ENCODE measurements at regions not wholly inside any gene's neighbourhood (a gene's known extent, or its start where the extent isn't known, plus 50 kb on each side); places are given as distances from the start of the nearest gene placed in this dataset.

DNA sequence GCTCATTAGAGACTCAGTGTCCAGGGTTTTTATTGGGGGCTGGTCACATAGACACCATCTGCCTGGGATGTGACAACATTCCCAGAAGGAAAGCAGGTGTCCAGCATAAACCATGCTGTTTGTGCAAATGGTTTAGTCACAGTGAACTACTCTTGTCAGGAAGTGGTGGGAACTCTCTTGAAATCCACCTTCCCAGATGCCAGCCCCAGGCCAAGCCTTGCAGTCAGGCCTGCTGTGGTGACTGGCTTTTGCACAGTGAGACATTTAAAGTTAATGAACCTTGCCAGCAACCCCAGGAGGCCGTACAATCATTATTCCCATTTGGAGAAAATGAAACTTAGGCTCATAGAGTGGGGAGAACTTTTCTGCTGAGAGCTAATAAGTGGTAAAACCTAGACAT, 242.5 kb upstream of the KCNG1 start:
- DNase-seq: no peak

DNA sequence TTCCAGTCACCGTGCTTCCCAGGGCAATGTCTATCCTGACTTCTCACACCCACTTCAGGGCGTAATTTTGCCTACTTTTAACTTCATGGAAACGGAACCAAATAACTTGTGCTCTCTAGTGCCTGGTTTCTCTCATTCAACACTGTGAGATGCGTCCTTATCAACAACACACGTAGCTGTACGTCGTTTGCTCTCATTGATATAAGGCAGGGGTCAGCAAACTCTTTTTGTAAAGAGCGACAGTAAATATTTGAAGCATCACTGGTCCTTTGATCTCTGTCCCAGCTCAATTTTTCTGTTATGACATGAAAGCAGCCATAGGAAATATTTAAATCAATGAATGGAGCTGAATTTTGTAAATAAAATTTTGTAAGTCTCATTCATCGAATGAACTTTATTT, 239.3 kb upstream of the KCNG1 start:
- DNase-seq: no peak

DNA sequence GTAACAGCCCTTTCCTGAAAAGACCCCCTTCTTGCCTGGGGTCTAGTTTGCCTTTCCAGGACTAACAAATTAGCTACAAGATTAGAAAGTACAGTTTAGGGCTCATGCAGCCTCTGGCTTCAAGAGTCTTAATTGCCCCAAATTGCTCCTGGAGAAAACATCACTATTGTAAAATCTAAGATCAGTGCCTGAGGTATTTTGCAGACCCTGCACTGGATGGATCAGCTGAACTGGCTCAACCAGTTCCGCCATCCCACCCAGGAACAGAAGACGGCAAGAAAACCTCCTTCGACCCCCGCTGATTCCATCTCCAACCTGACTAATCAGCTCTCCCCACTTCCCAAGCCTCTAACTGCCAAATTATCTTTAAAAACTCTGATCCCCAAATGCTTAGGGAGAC, 236.5 kb upstream of the KCNG1 start:
- no peak for DNase-seq

DNA sequence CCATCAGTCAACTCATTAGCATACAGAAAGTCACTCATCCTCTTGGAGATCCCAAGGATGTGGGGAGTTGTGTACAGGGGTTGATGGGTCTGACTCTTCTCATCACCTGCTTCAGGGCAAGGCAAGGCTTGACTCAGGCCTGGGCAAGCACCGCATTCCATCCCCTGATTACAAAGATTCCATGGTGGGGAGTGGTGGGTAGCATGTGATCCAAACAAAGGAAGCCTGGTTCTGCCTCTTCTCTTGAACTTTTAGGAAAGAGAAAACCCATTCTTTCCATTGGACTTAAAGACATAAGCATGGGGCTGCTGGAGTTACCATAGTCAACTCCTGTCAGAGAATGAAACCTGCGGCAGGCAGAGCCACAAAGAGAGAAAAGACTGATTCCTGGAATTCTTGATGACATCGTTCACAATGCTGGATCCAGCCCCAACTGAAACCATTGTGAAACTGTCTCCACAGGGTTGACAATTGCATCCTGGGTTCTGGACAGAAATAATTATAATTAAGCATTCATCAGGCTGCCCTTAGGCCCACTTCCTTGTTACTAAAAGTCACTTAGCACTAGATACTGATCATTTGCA, 235.8 kb upstream of the KCNG1 start:
- DNase-seq: no peak

DNA sequence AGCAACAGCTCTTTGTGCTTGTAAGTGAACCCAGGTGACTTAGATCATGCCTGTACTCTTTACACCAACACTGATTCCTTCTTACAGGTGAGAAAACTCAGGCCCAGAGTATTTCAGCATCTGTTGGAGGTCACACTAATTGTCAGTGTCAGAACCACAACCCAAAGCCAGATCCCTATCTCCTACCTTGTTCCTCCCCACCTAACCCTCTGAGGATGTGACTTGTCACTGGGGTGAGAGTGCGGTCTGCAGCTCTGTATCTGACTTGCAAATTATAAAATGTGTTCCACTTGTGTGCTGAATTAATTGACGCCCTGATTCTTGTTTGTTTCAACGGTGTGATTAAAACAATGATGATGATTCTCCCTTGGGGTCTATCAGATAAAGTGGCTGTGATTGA, 232.5 kb upstream of the KCNG1 start:
- no peak for DNase-seq

DNA sequence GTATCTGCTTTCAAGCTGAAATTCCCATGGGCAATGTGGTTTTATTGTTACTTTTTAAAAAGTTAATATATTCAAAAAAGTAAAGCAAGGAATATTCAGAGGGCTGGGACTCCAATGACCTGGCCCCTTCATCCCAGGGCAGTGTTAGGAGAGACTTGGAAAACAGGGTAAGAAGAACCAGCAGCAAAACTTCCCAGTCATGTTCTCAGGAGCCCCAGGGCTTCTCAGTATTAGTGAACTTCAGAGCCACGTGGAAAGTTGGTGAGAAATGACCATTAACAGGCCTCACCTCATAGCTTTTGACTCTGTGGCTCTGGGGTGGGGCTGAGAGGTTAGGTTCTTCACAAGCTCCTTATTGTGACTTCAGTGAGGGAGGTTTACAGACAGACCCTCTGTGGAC, 230.4 kb upstream of the KCNG1 start:
- no peak for DNase-seq

DNA sequence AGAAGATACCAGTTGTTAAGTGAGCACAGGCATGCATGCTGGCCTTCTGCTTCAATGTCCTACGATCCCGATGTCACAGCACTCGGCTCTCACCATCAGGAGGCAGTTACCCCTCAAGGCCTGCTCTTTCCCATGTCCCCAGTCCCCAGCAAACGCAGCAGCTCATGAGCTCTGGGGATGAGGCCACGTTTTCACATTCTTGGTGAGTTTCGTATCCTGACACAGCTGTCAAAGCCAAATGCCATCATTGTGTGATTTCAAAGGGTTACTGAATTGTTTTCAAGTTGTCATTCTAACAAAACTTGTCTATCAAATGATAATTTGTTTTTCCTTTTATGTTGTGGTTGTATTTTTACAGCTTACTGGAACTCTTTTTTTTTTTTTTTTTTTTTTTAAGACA, 226.9 kb upstream of the KCNG1 start:
- DNase-seq: no peak

DNA sequence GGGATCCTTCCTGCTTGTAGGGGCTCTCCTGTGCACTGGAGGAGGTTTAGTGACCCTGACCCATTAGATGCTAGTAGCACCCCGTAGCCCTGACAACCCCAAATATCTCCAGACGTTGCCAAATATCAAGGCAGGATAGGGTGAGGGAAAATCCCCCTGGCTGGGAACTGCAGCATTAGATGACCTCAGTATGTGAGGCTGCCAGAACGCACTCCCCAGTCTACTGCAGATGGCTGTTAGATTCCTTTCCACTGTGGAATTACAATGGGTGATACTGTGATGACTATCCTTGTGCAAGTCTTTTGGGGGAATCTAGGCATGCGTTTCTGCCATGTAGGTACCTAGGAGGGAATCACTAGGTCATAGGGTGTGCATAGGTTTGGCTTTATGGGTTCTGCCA, 226.3 kb upstream of the KCNG1 start:
- no peak for DNase-seq

DNA sequence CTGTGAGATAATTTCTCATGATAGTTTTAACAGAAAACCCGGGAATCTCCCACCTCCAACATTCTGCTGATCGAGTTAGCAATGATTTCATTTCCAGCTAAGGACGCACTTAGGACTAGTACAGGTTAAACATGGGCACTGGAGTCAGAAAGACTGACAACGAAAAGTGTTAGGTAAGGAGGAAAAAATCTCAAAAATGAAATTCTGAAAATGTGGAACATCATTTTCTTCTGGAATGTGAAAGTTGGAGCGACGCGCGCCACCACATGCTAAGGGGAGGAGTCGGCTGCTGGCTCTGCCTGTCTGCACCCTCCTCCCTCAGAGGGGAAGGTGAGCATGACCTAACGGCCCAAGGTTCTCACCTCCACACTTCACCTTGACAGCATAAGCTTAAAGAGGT, 221.6 kb upstream of the KCNG1 start:
- no peak for DNase-seq

DNA sequence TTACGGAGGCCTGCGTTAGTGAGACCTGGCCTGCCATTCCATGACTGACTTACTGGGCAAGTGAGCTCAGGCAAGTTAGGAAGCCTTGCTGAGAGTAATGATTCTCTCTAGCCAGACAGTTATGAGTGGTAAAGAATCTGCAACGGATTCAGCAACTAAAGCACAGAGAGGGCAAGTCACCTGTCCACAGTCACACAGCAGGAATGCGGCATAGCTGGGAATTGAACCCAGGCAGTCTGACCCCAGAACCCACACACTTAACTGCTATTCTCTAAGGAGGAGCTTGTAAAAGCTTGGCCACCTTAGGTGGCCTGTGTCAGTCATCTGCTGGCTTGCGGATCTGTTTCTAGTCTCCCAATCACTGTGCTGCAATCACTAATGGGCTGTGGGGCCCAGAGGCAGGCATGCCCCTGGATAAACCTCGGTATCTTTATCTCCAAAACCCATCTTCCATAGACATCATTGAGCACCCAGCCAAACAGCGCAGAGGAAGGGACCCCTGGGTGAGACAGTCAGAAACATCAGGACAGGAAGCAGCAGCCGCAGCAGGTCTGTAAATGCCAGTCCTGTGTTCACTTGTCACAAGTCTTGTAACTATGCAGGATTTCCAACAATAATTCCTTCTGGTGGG, 215.9 kb upstream of the KCNG1 start:
- no peak for DNase-seq

DNA sequence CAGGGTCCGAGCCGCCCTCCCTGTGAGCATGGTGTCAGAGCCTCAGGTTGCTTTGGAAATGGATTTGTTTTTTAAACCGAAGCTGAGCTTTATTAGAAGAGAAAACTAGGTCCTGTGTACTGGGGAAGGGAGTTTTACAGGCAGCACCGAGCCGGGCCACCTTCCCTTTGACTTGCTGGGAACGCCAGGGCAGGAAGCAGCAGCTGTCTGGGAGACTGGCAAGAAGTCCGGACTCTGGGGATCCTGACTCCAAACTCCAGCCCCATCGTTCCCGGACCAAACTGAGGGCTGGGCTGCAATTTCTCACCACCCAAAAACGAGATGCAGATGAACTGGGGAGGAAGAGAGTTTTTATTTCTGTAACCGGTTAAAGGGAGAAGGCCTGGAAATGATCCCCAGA, 214.9 kb upstream of the KCNG1 start:
- no peak for DNase-seq

DNA sequence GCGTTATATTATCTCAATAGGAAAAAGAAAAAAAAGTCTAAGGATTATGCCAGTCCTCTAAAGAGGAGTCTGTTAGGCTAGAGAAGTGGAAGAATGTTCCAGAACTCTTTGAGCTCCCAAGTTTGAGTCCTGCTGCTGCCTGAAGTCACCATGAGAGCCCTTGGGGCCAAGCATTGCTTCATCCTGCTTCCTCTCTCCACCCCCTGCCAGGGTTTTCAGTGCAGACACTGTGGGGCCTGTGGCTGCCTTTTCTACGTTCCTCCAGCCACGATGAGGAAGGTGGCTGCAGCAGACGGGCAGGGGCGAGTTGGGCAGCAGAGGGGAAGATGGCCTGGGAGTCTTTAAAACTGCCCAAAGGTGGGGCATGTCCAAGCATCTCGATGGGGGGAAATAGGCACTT, 214.4 kb upstream of the KCNG1 start:
- DNase-seq: no peak

DNA sequence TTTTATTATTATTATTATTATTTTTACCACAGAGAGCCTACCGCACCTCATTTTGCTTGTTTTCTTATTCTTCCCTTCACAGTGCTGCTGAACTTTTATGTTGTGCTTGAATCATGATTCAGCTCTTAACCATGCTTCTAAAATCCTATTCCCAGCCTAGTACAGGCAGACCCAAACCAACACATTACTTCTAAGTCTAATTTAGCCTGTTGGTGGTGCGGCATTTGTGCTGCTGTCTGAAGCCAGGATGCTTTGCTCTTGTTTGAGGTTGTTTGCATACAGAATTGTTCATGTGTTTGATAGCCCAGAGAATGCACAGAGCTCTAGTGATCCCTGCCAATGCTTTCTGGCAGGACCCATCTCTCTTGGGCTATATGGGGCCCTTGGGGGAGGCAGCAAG, 213.5 kb upstream of the KCNG1 start:
- DNase-seq: no peak

DNA sequence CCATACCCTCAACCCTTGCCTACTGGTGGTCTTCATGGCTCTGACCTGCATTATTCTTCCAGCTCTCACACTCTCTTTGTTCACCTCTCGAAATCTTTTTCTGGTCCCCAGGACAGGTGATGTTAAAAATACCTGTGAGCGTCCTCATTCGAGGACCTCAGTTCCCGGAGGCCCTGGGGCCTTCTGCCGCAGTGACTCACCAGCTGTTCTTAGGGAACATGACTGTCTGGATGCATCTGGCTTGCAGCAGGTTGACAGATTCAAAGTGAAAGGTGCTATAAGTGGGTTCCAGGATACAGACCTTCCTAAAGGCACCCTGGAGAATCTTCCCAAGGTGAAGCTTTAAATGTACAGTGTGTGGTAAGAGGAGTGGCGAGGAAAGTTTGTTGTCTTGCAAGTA, 210.4 kb upstream of the KCNG1 start:
- no peak for DNase-seq

DNA sequence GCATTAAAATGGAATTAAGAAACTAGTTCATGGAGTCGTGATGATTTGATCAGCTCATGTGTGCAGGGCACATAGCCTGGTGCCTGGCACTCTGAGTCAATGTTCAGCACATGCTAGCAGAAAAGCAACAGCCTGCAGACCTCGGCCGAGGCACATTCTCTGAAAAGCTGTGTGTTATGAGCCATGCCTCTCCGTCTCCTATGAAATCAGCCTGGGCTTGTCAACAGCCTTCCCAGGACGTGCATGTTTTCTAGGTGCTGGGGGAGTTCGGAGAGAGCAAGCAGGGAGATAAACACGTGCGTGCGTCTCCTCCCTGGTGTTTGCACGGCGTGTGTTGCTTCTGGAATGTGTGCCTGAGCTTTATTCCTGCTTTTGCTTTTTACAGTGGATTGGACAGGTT, 207.8 kb upstream of the KCNG1 start:
- DNase-seq: no peak

DNA sequence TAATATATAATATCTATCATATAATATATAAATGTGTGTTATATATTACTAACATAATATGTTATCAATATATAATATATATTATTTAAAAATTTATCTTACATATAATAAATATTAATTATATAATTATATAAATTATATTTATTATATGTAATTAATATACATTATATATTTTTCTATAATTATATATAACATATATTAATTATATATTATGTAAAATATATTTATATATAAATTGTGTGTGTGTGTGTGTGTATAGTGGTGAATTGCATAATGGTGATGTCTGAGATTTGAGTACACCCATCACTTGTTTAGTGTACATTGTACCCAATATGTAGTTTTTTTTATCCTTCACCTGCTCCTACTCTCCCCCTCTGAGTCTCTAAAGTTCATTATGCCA, 205.9 kb upstream of the KCNG1 start:
- no peak for DNase-seq

DNA sequence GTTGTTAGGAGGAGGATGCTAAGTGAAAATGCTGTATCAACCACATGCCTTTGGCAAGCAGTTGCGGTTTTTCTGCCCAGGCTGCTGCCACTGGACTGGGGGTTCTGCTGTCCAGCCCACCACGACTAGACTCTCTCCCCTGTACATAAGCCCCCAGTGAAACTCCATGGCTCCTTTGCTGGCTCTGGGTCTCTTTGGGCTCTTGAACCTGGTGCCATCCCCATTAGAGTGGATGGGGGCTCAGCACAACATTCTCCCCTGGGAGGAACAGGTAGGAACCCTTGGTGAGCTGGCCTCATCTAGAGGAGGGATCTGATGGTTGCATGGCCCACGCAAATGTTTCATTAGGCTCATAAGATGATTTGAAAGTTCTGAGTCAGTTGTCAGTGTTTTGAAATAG, 204.8 kb upstream of the KCNG1 start:
- DNase-seq: no peak

DNA sequence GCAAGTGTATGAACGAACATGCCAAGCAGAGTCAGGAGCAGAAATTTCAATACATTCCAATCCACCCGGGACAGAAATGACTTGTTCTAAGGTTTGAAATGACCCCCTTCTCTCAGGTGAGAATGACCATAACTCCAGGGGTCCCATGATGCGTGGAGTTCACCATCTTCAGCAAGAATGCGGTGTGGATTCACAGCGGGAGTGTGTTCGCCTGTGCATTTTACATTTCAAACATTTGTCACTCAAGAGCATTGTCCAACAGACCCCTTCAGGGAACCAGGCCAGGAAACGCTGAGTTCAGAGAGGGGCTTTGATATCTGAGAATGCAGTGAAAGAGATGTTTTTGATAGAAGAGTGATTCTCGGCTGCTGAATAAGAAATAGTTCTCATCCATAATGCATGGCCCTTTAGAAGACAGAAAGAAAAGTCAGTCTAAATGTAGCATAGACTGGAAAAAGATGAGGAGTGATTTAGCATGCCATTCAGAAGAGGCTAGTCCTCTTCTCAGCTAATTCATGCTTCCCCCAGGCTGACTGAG, 200.3 kb upstream of the KCNG1 start:
- no peak for DNase-seq

DNA sequence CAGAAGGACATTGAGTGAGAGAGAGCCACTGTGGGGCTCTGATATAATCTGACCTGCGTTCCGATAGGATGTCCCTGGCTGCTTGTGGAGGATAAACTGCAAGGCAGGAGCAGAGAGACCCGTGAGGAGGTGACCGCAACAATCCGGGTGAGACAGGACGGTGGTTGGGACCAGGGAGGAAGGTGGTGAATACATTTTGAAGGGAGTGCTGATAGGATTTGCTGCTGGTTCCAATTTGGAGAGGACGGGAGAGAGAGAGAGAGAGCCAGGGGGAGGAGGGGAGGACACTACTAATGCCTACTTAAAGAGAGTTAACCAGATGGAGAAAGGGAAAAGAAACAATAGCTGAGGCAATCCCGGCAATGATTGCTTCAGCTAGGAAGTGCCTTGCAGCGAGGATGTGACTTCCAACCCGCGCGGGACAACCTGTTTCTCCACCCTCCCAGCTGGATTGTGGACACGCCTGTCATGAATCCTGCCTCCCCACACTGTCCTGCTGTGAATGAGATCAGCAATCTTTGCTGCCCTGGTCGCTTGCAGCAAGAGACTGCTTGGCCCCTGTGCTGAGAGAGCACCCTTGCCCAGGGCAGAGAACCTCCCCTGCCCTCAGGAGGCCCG, 199.0 kb upstream of the KCNG1 start:
- DNase-seq: no peak

DNA sequence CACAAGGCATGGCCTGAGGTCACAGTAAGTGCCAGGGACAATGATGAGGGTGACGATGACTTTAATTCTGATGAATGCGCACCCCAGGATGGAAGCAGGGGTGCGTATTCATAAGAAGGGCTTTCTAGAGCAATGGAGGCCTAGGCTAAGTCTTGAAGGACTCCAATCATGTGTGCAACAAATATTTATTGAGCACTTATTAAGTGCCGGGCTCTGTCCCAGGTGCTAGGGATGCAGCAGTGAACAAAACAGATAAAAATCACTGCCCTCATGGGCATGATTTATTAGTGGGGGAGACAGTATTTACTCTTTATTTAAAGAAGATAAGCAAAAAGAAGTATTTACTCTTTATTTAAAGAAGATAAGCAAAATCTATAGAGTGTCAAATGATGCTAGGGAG, 198.2 kb upstream of the KCNG1 start:
- no peak for DNase-seq

DNA sequence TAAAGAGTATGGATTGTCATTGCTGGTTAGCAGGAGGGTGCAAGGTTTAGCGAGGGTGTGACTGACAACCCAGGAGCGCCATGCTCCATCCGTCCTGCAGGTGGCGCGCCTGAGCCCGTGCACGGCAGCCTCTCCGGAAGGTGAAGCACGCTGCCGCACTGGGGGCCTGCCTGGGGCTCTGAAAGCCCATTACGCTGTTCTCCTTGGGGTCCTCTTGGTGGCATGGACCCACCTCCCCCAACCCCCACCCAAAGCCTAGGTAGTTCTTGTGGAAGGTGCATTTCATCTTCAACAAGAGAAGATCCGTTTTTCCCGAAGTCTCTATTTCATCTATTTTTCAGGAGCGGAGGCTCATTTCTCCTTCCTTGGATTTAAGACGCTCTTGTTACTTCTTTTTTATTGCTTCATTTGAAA, 197.4 kb upstream of the KCNG1 start:
- peak; percentile 43 for DNase-seq

DNA sequence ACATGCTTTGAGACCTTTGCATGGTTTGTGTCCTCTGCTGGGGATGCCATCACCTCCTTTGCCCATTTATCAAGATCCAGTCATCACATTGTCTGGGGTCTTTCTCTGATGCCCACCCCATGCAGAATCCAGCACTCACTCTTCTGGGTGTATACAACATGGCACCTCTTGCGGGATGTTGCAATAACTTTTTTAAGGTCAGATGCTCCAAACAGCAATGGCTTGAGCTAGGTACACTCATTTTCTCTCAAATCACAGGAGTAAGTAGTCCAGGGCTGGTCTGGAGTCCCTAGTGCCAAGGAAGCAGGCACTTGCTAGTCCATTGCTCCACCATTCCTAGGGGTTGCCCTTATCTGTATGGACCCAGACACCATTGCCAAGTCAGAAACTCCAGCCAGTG, 196.6 kb upstream of the KCNG1 start:
- DNase-seq: no peak

DNA sequence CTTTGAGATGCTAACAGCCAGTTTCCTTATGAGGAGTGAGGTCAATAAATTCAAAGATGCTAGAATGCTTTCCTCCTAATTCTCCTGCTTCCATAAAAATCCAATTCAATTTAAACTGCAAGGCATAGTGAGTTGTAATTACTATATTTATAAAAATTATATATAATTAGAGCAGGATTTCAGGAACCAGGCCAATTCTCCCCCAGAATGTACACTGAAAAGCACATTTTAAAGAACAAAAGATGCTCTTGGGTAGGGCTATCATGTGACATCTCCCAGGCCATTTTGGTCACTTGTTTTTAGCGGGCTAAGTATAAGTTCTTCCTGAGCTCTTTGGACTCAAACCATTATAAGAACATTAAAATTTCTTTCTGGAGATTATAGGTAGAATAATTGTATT, 195.7 kb upstream of the KCNG1 start:
- DNase-seq: no peak

DNA sequence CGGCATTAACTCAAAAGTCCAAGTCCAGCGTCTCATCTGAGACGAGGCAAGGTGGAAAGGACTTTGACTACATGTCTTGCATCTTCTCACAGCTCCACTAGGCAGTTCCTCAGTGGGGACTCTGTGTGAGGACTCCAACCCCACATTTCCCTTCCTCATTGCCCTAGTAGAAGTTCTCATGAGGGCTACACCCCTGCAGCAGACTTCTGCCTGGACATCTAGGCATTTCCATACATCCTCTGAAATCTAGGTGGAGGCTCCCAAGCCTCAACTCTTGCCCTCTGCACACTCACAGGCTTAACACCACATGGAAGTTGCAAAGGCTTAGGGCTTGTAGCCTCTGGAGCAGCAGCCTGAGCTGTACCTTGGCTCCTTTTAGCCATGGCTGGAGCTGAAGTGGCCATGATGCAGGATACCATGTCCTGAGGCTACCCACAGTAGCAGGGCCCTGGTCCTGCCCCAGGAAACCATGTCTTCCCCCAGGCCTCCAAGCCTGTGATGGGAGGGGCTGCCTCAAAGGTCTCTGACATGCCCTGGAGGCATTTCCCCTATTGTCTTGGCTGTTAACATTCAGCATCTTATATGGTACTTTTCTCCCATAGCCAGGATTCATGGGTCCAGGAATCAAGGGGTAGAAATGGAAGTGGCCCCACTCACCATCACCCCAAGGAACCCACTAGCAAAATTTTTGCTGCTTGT, 194.6 kb upstream of the KCNG1 start:
- no peak for DNase-seq
